HEK293T (cell line): ENCODE measurements at regions not wholly inside any gene's neighbourhood (a gene's known extent, or its start where the extent isn't known, plus 50 kb on each side); places are given as distances from the start of the nearest gene placed in this dataset.

Experiments used
- CTCF ChIA-PET: fragments of 350-600 bp; formaldehyde crosslinking; extraction: SDS; loops from one replicate; lab custom pipeline; 2021; ENCODE audit warnings: antibody characterized with exemption, inconsistent platforms; lab: Yijun Ruan, JAX
- POLR2A ChIA-PET: fragments of 350-600 bp; formaldehyde crosslinking; extraction: SDS; loops from one replicate; lab custom pipeline; 2020; ENCODE audit warnings: antibody characterized with exemption, inconsistent platforms; lab: Yijun Ruan, JAX
- DNase-seq: peaks from one replicate; pipeline ENCODE4 v3.0.0; 2012; ENCODE audit warnings: mixed read lengths; ENCODE audit errors: extremely low spot score
- ARNT ChIP-seq: fragments of 450-650 bp; IDR thresholded peaks from 2 replicates; pipeline ENCODE4 v1.6.1; 2017; ENCODE audit warnings: mild to moderate bottlenecking
- BHLHE40 ChIP-seq: fragments of 450-650 bp; IDR thresholded peaks from 2 replicates; pipeline ENCODE4 v1.6.1; 2016; ENCODE audit warnings: mild to moderate bottlenecking, moderate library complexity, borderline replicate concordance
- CTBP1 ChIP-seq: fragments of 450-650 bp; IDR thresholded peaks from 2 replicates; pipeline ENCODE4 v1.6.1; 2016; ENCODE audit warnings: borderline replicate concordance
- ELF4 ChIP-seq: fragments of 450-650 bp; IDR thresholded peaks from 2 replicates; pipeline ENCODE4 v1.6.1; 2017; ENCODE audit warnings: antibody characterized with exemption
- FOXA1 ChIP-seq: fragments of 450-650 bp; IDR thresholded peaks from 2 replicates; pipeline ENCODE4 v1.6.1; 2016; ENCODE audit warnings: mild to moderate bottlenecking
- FOXK2 ChIP-seq: fragments of 450-650 bp; IDR thresholded peaks from 2 replicates; pipeline ENCODE4 v1.6.1; 2016; ENCODE audit warnings: mild to moderate bottlenecking
- FOXM1 ChIP-seq: fragments of 450-650 bp; IDR thresholded peaks from 2 replicates; pipeline ENCODE4 v1.6.1; 2017; ENCODE audit warnings: mild to moderate bottlenecking, borderline replicate concordance
- HDGF ChIP-seq: fragments of 450-650 bp; IDR thresholded peaks from 2 replicates; pipeline ENCODE4 v1.6.1; 2017; ENCODE audit warnings: antibody characterized with exemption, borderline replicate concordance
- L3MBTL2 ChIP-seq: fragments of 450-650 bp; conservative IDR thresholded peaks from 2 replicates; pipeline ENCODE4 v1.6.1; 2016; ENCODE audit warnings: mild to moderate bottlenecking
- LEF1 ChIP-seq: fragments of 450-650 bp; IDR thresholded peaks from 2 replicates; pipeline ENCODE4 v1.6.1; 2017; ENCODE audit warnings: mild to moderate bottlenecking, borderline replicate concordance
- NFRKB ChIP-seq: fragments of 450-650 bp; IDR thresholded peaks from 2 replicates; pipeline ENCODE4 v1.6.1; 2016; ENCODE audit warnings: mild to moderate bottlenecking, moderate library complexity
- SP1 ChIP-seq: fragments of 450-650 bp; IDR thresholded peaks from 2 replicates; pipeline ENCODE4 v1.6.1; 2017
- SUZ12 ChIP-seq: fragments of 450-650 bp; IDR thresholded peaks from 2 replicates; pipeline ENCODE4 v1.6.1; 2016; ENCODE audit warnings: mild to moderate bottlenecking
- TARDBP ChIP-seq: fragments of 450-650 bp; IDR thresholded peaks from 2 replicates; pipeline ENCODE4 v1.6.1; 2016
- ZNF384 ChIP-seq: fragments of 450-650 bp; IDR thresholded peaks from 2 replicates; pipeline ENCODE4 v1.6.1; 2016
- TF ChIP-seq, protein P1 (sequence below): fragments of 450-650 bp; IDR thresholded peaks from 2 replicates; pipeline ENCODE4 v1.6.1; 2016

DNA sequence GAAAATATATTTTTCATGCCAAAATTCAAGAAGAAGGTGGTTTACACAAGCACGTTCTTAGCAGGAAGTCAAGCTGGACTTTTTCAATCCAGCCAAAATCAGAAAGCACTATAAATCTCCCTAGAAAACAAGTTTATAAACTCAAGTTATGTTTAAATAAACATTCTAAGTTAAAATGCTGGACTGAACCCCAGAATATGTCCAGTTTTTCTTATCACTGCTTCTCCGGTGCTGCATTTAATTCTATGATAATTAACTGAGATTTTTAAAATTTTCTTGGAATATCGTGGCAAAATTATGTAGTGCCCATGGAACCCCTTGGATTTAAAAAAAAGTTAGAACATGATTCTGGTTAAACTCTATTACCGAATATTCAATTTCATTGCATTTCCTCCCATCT is 218.2 kb upstream of the MDFIC2 start:
- DNase-seq: no peak
- ChIA-PET POLR2A (no interaction called here), CTCF (no interaction called here)
- no peak for TF ChIP-seq FOXA1
- TF ChIP-seq BHLHE40: no peak
- TF ChIP-seq, protein P1, sequence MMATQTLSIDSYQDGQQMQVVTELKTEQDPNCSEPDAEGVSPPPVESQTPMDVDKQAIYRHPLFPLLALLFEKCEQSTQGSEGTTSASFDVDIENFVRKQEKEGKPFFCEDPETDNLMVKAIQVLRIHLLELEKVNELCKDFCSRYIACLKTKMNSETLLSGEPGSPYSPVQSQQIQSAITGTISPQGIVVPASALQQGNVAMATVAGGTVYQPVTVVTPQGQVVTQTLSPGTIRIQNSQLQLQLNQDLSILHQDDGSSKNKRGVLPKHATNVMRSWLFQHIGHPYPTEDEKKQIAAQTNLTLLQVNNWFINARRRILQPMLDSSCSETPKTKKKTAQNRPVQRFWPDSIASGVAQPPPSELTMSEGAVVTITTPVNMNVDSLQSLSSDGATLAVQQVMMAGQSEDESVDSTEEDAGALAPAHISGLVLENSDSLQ: no peak
- no peak for TF ChIP-seq LEF1
- TF ChIP-seq ZNF384: no peak

DNA sequence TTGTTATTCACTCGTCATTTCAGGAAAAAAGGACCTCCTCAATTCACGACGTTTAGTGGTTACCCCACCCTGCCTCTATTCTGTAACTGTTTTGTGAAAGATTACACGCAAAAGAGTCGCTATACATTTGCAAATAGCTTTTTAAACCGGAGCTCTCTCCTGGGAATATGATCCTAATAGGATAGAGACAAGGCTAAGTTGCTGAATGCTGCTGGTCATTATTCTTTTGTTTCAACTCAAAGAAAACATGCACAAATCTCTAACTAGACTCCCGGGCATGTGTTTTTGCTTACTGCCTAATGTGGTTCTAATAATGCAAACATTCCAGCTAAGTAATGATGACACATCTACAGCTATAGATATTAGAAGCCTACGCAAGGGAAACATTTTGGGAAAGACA is 214.6 kb upstream of the MDFIC2 start:
- ChIA-PET CTCF (interaction anchor here (0.6 to 0.7 kb wide), 2 partner anchors 23 to 991 kb away, joined by 3 to 4 read pairs; no protein-coding TSS in a partner anchor), POLR2A (no interaction called here)
- no peak for DNase-seq
- TF ChIP-seq FOXM1 (no peak), CTBP1 (no peak), L3MBTL2 (no peak), HDGF (no peak), BHLHE40 (no peak), ZNF384 (no peak), FOXA1 (no peak), TARDBP (no peak), LEF1 (no peak), SP1 (no peak), NFRKB (no peak), ELF4 (no peak)

DNA sequence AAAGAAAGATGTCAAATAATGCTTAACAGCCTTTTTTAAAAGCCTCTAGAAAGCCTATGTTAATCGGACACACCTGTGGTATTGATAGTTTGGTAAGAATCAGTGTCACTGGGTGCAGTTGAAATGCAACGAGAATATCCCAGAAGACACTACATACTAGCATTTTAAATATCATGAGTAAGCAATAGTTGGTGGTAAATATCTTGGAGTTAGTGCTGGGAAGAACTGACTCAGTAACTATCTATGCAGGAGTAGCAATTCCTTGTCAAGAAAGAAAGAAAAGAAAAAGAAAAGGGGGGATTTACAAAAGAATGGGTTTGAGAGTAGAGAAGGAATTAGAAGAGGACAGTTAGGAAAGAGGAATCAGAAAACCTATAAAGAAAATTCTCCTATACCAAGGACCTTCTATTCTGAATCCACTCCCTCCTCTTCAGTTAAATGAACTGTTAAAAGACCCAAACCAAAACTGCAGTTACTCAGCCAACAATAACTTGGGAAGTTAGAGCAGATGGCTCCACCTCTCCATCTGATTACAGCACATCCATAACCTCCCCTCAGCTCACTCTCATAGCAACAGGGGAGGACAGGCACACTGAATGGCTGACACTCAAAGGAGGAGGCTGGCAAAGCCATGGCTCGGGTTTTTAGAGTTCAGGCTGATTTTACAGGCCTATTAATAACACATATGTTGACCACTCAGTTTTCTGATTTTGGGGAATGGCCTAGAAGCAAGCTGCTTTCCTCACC is 207.6 kb upstream of the MDFIC2 start:
- DNase-seq: no peak
- CTCF ChIA-PET: no interaction called here
- TF ChIP-seq FOXM1 (no peak), FOXA1 (no peak), BHLHE40 (no peak), L3MBTL2 (no peak)
- POLR2A ChIA-PET: no interaction called here

DNA sequence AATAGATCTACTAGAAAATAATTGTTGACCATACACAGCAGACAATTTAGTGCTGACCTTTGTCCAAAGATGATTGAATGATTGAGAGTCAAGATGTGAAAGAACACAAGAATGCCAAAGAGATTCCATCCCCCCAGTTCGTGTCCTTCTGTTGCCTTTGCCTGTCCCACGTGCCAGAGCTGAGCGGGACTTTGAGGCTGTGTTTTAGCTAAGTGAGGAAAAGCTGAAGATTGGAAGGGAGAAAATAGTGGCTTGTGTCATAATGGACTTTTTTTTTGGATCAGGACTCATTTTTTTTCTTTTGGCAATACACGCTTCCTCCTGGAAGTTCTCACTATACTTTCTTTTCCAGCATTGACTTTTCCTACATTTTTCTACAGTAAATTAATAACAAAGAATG is 206.6 kb upstream of the MDFIC2 start:
- CTCF ChIA-PET: no interaction called here

DNA sequence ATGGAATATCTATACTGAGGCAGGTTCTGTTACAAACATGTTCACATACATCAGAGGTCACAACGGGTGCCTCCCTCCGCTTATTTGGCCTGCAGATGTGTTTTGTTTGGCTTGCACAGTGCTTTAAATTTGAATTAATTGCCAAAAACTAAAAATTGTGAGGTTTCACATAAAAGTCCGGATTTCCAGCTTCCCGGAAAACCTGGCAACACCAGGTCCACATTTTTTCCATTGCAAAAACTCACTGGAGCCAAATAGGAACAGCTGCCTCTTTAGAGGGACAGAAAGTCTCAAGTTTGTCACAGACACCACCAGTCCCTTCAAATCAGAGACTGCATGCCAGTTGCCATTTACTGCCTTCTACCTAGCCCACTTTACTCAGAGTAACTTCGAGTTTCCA is 205.9 kb upstream of the MDFIC2 start:
- ChIA-PET CTCF (no interaction called here), POLR2A (no interaction called here)
- no peak for DNase-seq

More for the DNA sequence above, 206.6 kb upstream of the MDFIC2 start:
- no peak for DNase-seq
- TF ChIP-seq L3MBTL2 (no peak), BHLHE40 (no peak), CTBP1 (no peak), ARNT (no peak), HDGF (no peak), SP1 (no peak), FOXK2 (no peak), TARDBP (no peak), ZNF384 (no peak), SUZ12 (no peak), ELF4 (no peak), NFRKB (no peak), FOXA1 (no peak)
- TF ChIP-seq, protein P1: no peak
- POLR2A ChIA-PET: no interaction called here

DNA sequence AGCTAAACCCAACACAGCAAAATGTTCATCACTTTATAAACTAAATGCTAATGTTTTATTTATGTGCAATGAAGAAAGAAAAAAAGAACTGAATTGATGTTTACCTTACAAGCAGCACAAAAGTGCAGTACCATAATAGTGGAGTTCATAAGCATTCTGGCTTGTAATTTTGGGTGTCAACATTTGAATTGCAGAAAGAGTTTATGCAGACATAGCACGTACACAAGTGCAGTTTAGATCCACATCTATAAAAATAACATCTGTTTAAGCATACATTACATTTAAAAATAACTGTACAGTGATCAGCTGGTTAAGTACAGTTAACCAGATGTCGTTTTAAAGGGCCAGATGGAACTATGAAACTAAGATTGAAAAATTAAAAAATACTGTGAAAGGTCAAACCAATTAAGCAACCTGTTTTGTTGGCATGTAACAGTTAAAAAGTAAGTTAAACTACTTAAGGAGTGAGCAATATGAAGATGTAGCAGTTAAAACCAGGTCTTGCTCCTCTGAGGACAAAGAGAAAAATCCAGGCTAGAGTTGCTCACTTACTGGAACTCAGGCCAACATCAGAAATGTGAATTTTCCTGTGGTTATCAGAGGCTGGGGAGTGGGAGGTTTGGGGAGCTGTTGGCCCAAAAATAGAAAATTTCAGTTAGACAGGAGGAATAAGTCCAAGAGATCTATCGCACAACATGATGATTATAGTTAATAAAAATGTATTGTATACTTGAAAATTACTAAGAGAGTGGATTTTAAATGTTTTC is 204.9 kb upstream of the MDFIC2 start:
- POLR2A ChIA-PET: no interaction called here
- TF ChIP-seq L3MBTL2: no peak
- TF ChIP-seq HDGF: no peak
- TF ChIP-seq TARDBP: no peak
- no peak for TF ChIP-seq CTBP1
- TF ChIP-seq FOXA1: no peak
- no peak for TF ChIP-seq SP1
- no peak for TF ChIP-seq ZNF384
- no peak for TF ChIP-seq FOXM1
- TF ChIP-seq ARNT: no peak
- no peak for TF ChIP-seq SUZ12
- TF ChIP-seq LEF1: no peak
- no peak for TF ChIP-seq FOXK2
- no peak for TF ChIP-seq NFRKB
- TF ChIP-seq ELF4: no peak
- no peak for TF ChIP-seq BHLHE40
- TF ChIP-seq, protein P1: no peak
- DNase-seq: no peak
- CTCF ChIA-PET: no interaction called here

More for the DNA sequence above, 205.9 kb upstream of the MDFIC2 start:
- no peak for TF ChIP-seq NFRKB
- TF ChIP-seq FOXM1: no peak
- TF ChIP-seq, protein P1: no peak
- TF ChIP-seq FOXK2: no peak
- TF ChIP-seq LEF1: no peak
- TF ChIP-seq ZNF384: no peak
- no peak for TF ChIP-seq SUZ12
- no peak for TF ChIP-seq HDGF
- TF ChIP-seq ELF4: no peak
- TF ChIP-seq TARDBP: no peak
- no peak for TF ChIP-seq ARNT
- TF ChIP-seq SP1: no peak
